ES-I3 (cell line): ENCODE measurements at regions not wholly inside any gene's neighbourhood (a gene's known extent, or its start where the extent isn't known, plus 50 kb on each side); places are given as distances from the start of the nearest gene placed in this dataset.

Experiments used
- H3K36me3 ChIP-seq: 2 replicates; pipeline ENCODE4 v1.6.1; 2013; ENCODE audit warnings: mild to moderate bottlenecking, low read length, control low read depth, moderate library complexity; ENCODE audit not compliant: insufficient read depth
- H3K4me1 ChIP-seq: 2 replicates; pipeline ENCODE4 v1.6.1; 2013; ENCODE audit warnings: mild to moderate bottlenecking, control low read depth, low read length; ENCODE audit not compliant: insufficient read depth
- H3K9ac ChIP-seq: 2 replicates; pipeline ENCODE4 v1.6.1; 2013; ENCODE audit warnings: low read depth, mild to moderate bottlenecking, low read length, moderate library complexity
- H3K9me3 ChIP-seq: 2 replicates; pipeline ENCODE4 v1.6.1; 2013; ENCODE audit warnings: mild to moderate bottlenecking, low read length, moderate library complexity; ENCODE audit not compliant: control insufficient read depth, insufficient read depth

- H3K9me3 ChIP-seq = peaks cover 2% of the 10 kb centered on the region; the same call in 1 of the 2 replicates
- H3K4me1 ChIP-seq = peaks cover 12% of the 10 kb centered on the region
- no peak overlapping the region for H3K9ac ChIP-seq
- no peaks in the 10 kb centered on the region for H3K36me3 ChIP-seq
Measured at GRCh38 chr11:16685914-16686313, 52.5 kb upstream of the C11orf58 start.

- Histone ChIP-seq H3K9me3 (no peaks in the 10 kb centered on the region), H3K4me1 (peaks cover 5% of the 10 kb centered on the region; the same call in 1 of the 2 replicates), H3K9ac (no peak overlapping the region), H3K36me3 (no peaks in the 10 kb centered on the region)
Measured at GRCh38 chr11:16678466-16679116, 59.9 kb upstream of the C11orf58 start.

- H3K9ac ChIP-seq = no peak overlapping the region
- H3K4me1 ChIP-seq = peaks cover 14% of the 10 kb centered on the region
- H3K36me3 ChIP-seq = no peaks in the 10 kb centered on the region
- H3K9me3 ChIP-seq = peaks cover 2% of the 10 kb centered on the region; the same call in 1 of the 2 replicates
Measured at GRCh38 chr11:16669799-16670415, 68.5 kb upstream of the C11orf58 start.

GRCh38 chr11:16632295-16633200 lies 105.9 kb upstream of the C11orf58 start:
- Histone ChIP-seq H3K9me3 (peaks cover under 1% of the 10 kb centered on the region), H3K36me3 (no peaks in the 10 kb centered on the region), H3K9ac (no peak overlapping the region)

GRCh38 chr11:16630651-16631050 lies 107.8 kb upstream of the C11orf58 start:
- Histone ChIP-seq H3K36me3 (no peaks in the 10 kb centered on the region), H3K9me3 (no peaks in the 10 kb centered on the region; the same call in none of the 2 replicates), H3K9ac (no peak overlapping the region), H3K4me1 (no peaks in the 10 kb centered on the region)

More at GRCh38 chr11:16632295-16633200, 105.9 kb upstream of the C11orf58 start:
- H3K4me1 ChIP-seq = no peaks in the 10 kb centered on the region

- Histone ChIP-seq H3K9ac (no peak overlapping the region), H3K4me1 (no peaks in the 10 kb centered on the region; the same call in 1 of the 2 replicates), H3K36me3 (no peaks in the 10 kb centered on the region), H3K9me3 (no peaks in the 10 kb centered on the region)
Measured at GRCh38 chr11:16618431-16618830, 120.0 kb upstream of the C11orf58 start.

GRCh38 chr11:16615480-16615879 lies 123.0 kb upstream of the C11orf58 start:
- Histone ChIP-seq H3K9ac (no peak overlapping the region), H3K36me3 (no peaks in the 10 kb centered on the region), H3K9me3 (no peaks in the 10 kb centered on the region), H3K4me1 (no peaks in the 10 kb centered on the region; the same call in 1 of the 2 replicates)

- peak overlapping the region; percentile 60; the same call in 1 of the 2 replicates for H3K9ac ChIP-seq
Measured at GRCh38 chr11:16613512-16614381, 124.7 kb upstream of the C11orf58 start.

GRCh38 chr11:16613262-16613511 lies 125.3 kb upstream of the C11orf58 start:
- H3K4me1 ChIP-seq = no peaks in the 10 kb centered on the region; the same call in 1 of the 2 replicates
- H3K36me3 ChIP-seq = no peaks in the 10 kb centered on the region
- peak overlapping the region; percentile 60; the same call in 1 of the 2 replicates for H3K9ac ChIP-seq
- no peaks in the 10 kb centered on the region for H3K9me3 ChIP-seq

More at GRCh38 chr11:16613512-16614381, 124.7 kb upstream of the C11orf58 start:
- no peaks in the 10 kb centered on the region for H3K36me3 ChIP-seq
- no peaks in the 10 kb centered on the region; the same call in 1 of the 2 replicates for H3K4me1 ChIP-seq
- no peaks in the 10 kb centered on the region for H3K9me3 ChIP-seq

GRCh38 chr11:16612566-16613261 lies 125.7 kb upstream of the C11orf58 start:
- Histone ChIP-seq H3K9me3 (no peaks in the 10 kb centered on the region), H3K9ac (no peak overlapping the region), H3K36me3 (no peaks in the 10 kb centered on the region)

GRCh38 chr11:16611926-16612565 lies 126.4 kb upstream of the C11orf58 start:
- no peaks in the 10 kb centered on the region for H3K9me3 ChIP-seq
- no peak overlapping the region for H3K9ac ChIP-seq
- no peaks in the 10 kb centered on the region for H3K36me3 ChIP-seq
- H3K4me1 ChIP-seq = no peaks in the 10 kb centered on the region; the same call in 1 of the 2 replicates

More at GRCh38 chr11:16612566-16613261, 125.7 kb upstream of the C11orf58 start:
- H3K4me1 ChIP-seq = no peaks in the 10 kb centered on the region; the same call in 1 of the 2 replicates

- Histone ChIP-seq H3K9ac (no peak overlapping the region), H3K9me3 (no peaks in the 10 kb centered on the region), H3K36me3 (no peaks in the 10 kb centered on the region), H3K4me1 (no peaks in the 10 kb centered on the region; the same call in 1 of the 2 replicates)
Measured at GRCh38 chr11:16611401-16611921, 127.0 kb upstream of the C11orf58 start.
